Stimulated activated effector memory CD8-positive, alpha-beta T cell treated with anti-CD3 and anti-CD28 coated beads, Interleukin-12 subunit alpha, Interleukin-12 subunit beta, amount 100 ng/mL, for 72 hours (primary cell): ENCODE measurements at regions not wholly inside any gene's neighbourhood (a gene's known extent, or its start where the extent isn't known, plus 50 kb on each side); places are given as distances from the start of the nearest gene placed in this dataset.
A peak's percentile ranks its signal among the peaks of the same experiment; 100 is the strongest.

Experiments
- ATAC-seq: fragments of 150-1000 bp; cut with Tn5 transposase; 2 replicates; pipeline ENCODE4 v1.10.0; 2021
- DNase-seq, 2 donors: peaks; one replicate each; pipeline ENCODE4 v3.0.0; 2021 to 2022; ENCODE audit warnings: low spot score in 2 of 2
- H3K27ac Mint-ChIP-seq: one replicate; pipeline ENCODE4 v1.8.0; 2022; ENCODE audit warnings: mild to moderate bottlenecking, mixed read lengths
- H3K36me3 Mint-ChIP-seq: one replicate; pipeline ENCODE4 v1.8.0; 2022; ENCODE audit warnings: mild to moderate bottlenecking, mixed read lengths
- H3K4me1 Mint-ChIP-seq: one replicate; pipeline ENCODE4 v1.8.0; 2022; ENCODE audit warnings: mixed read lengths
- H3K4me3 Mint-ChIP-seq: one replicate; pipeline ENCODE4 v1.8.0; 2022; ENCODE audit warnings: mild to moderate bottlenecking, mixed read lengths
- H3K9me3 Mint-ChIP-seq: one replicate; pipeline ENCODE4 v1.8.0; 2022; ENCODE audit warnings: mixed read lengths

DNA sequence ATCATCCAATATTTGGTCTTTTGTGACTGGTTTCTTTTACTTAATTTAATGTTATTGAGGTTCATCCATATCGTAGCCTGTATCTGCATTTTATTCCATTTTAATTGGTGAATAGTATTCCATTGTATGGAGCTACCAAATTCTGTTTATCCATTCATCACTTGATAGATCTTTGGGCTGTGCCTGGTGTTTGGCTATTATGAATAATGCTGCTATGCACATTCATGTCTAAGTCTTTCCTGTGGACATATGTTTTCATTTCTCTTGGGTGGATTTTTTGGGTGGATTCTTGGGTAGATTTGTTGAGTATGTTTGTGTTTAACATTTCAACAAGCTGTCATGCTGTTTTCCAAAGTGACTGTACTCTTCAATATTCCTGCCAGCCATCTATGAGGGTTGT is 52.5 kb upstream of the NEDD4L start:
- H3K36me3 Mint-ChIP-seq: no peaks in the 10 kb centered on the region
- no peak for DNase-seq
- no peak for ATAC-seq
- H3K4me3 Mint-ChIP-seq: no peak overlapping the region
- no peak overlapping the region for H3K27ac Mint-ChIP-seq
- no peaks in the 10 kb centered on the region for H3K4me1 Mint-ChIP-seq
- no peaks in the 10 kb centered on the region for H3K9me3 Mint-ChIP-seq

DNA sequence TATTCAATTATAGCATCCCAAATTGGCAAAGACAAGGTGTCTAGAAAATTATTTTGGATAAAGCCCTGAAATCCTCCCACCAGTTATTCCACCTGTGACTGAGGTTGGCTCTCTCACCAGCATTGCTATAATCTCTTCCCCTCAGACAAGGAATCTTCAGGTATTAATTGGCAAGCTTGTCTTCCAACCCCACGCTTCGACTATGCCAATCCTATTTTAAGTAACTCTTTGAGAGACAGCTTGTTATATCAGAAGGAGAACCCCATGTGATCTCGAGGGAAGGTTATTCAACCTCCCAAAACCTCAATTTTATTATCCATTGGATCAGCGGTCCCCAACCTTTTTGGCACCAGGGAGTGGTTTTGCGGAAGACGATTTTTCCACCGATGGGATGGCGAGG is 54.5 kb upstream of the NEDD4L start:
- DNase-seq (no peak), ATAC-seq (no peak)
- Mint-ChIP-seq H3K4me1 (no peaks in the 10 kb centered on the region), H3K36me3 (no peaks in the 10 kb centered on the region), H3K27ac (no peak overlapping the region), H3K4me3 (no peak overlapping the region), H3K9me3 (no peaks in the 10 kb centered on the region)

DNA sequence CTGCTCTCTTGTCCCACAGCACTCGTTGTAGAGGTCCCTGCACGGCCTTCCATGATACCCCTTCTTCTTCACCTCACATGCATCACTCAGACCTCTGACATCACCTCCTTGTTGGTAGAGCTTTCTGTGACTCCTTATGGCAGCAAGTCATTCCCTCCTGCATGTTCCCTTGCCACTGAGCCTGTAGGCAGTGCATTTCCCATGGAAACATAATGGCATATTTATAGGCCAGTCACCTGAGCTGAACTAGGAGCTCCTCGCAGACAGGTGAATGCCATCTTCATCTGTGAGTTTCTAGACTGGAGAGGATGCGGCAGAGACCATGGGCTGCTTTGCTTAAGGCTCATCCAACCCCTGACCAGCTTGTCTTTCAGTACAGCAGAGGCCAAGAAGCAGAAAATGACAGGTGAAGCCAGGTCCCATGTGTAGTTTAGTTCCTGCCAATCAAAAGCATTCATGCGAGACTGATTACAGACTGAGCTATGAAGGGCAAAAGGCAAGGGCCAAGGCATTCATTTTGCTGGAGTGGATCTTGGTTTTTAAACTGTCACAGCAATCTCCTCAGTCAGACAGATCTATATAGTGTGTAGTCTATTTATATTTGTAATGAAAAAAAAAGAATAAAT is 59.4 kb upstream of the NEDD4L start:
- Mint-ChIP-seq H3K9me3 (no peaks in the 10 kb centered on the region), H3K4me3 (no peak overlapping the region), H3K27ac (no peak overlapping the region), H3K36me3 (no peaks in the 10 kb centered on the region), H3K4me1 (no peaks in the 10 kb centered on the region)
- ATAC-seq (peak; percentile 17), DNase-seq (no peak)

DNA sequence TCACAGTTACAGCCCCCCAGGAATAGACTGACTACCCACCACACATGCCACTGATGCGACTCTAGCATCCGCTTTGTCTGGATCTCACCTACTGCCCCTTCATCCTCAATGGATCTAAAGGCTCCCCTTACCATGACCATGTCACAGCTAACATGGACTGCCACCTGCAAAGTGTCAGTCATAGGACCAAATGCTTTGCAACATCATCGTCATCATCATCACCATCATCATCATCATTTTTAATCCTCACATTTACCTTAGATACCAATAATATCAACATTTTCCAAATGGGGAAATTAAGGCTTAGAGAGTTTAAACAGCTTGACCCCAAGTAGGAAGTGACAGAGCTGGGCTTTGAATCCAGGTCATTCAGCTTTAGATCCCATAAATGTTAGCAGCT is 60.1 kb upstream of the NEDD4L start:
- peak; percentile 14 for ATAC-seq
- no peak overlapping the region for H3K27ac Mint-ChIP-seq
- no peak for DNase-seq
- no peaks in the 10 kb centered on the region for H3K4me1 Mint-ChIP-seq
- H3K36me3 Mint-ChIP-seq: no peaks in the 10 kb centered on the region
- H3K4me3 Mint-ChIP-seq: no peak overlapping the region
- H3K9me3 Mint-ChIP-seq: no peaks in the 10 kb centered on the region

DNA sequence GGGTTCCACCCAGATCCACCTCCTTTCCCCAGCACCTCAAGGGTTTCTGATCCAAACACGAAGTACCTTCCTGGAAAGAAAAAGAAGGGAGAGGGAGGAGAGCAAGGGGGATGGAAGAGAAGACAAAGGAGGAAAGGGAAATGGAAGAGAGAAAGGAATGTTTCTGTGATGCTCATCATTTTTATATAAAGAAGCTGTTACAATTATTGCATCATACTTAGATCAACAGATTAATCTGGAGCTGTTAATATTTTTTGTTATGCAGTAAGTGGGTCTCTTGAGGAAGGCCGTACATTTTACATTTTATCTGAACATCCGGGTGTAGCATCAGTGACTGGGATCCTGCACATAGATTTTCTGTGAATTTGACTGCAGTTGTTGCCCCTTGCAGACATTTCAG is 60.6 kb upstream of the NEDD4L start:
- H3K4me3 Mint-ChIP-seq: no peak overlapping the region
- DNase-seq: no peak
- no peak for ATAC-seq
- no peaks in the 10 kb centered on the region for H3K9me3 Mint-ChIP-seq
- H3K36me3 Mint-ChIP-seq: no peaks in the 10 kb centered on the region
- H3K27ac Mint-ChIP-seq: no peak overlapping the region
- no peaks in the 10 kb centered on the region for H3K4me1 Mint-ChIP-seq

DNA sequence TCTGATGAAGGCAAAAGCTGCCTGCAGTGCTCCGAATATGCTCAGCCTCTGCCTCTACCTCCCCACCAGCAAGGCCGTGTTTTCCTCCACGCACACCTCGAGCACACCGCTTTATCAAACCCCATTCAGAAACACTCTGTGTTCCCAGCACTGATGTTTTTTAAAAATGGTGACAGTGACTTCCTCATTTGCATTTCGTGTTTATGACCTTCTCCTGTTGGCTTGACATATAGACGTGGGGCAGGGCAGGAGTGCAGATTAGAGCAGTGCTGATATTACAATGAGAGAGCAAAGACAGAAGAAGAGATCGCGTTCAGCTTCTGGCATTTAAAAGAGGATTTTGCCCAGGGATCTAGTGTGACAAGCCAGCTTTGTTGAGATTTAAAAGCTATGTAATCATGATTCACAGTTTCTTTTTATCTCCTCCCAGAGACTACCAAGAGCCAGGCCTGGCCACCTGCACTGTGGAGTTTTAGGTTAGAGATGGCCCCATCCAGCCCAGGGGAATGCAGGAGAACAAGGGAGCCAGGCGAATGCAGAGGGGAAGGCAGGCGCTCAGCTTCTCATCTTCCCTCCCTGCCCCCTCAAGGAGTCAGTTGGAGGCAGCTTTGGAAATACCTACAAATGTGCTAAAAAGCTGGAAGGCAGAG is 61.5 kb upstream of the NEDD4L start:
- no peak overlapping the region for H3K27ac Mint-ChIP-seq
- ATAC-seq (no peak), DNase-seq (no peak)
- H3K36me3 Mint-ChIP-seq: no peaks in the 10 kb centered on the region
- no peaks in the 10 kb centered on the region for H3K4me1 Mint-ChIP-seq
- H3K4me3 Mint-ChIP-seq: no peak overlapping the region
- H3K9me3 Mint-ChIP-seq: no peaks in the 10 kb centered on the region

DNA sequence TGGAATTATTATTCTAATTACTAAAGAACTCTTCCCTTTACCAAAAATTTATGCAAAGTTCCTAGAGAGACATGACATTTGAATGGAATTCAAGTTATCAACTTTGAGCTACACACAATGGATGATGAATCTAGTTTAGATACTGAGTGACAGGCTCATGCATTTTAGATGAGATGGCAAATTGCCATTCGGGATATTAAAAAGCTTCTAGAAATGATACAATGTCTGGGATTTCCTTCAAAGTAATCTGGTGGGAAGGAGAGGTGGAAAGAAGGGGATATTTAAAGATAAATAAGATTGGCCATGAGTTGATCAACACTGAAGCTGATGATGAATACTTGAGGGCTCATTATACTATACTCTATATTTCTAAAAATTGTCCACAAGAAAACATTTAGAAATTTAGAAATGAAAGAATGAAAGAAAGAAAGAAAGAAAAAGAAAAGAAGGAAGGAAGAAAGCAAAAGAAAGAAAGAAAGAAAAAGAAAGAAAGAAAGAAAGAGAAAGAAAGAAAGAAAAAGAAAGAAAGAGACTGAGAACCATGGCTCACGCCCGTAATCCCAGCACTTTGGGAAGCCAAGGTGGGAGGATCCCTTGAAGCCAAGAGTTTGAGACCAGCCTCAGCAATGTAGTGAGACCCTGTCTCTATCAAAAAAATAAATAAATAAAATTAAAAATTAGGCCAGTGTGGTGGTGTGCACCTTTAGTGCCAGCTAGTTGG is 62.6 kb upstream of the NEDD4L start:
- H3K27ac Mint-ChIP-seq: no peak overlapping the region
- no peak overlapping the region for H3K4me3 Mint-ChIP-seq

DNA sequence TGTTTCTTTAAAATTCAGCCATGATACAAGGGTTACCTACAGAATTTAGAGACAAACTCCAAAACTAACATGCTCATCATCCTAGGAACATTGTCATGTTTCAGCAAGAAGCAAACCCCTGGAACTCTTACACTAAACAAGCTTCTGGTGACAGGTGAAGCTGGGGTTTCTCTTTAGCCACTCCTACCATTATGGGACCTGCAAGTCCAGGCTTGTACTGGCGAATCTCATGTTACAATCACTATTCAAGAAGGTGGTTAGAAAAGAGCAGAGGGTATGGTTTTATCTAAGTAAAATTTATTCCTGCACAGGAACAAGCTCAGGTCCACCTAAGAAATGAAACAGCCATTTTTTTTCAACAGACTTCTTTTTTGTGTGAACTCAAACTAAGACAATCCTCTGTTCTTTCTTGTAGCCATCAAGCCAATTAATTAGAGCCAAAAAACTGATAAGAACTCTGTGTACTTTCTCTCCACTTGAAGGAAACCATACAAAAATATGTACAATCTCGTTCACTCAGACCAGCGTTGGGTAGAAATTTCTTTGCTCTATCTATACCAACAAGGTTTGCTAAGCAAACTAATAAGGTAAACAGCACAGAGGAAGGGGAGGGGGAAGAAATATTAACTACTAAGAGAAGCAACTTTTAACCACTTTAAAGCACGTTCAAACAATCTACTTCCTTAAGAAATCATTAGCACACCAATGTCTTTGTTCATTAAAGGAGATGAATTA is 63.3 kb upstream of the NEDD4L start:
- Mint-ChIP-seq H3K9me3 (no peaks in the 10 kb centered on the region), H3K36me3 (no peaks in the 10 kb centered on the region), H3K4me3 (no peak overlapping the region), H3K27ac (no peak overlapping the region), H3K4me1 (no peaks in the 10 kb centered on the region)
- ATAC-seq (no peak), DNase-seq (no peak)

More for the DNA sequence above, 62.6 kb upstream of the NEDD4L start:
- no peak for DNase-seq
- no peak for ATAC-seq
- H3K36me3 Mint-ChIP-seq: no peaks in the 10 kb centered on the region
- H3K4me1 Mint-ChIP-seq: no peaks in the 10 kb centered on the region
- no peaks in the 10 kb centered on the region for H3K9me3 Mint-ChIP-seq

DNA sequence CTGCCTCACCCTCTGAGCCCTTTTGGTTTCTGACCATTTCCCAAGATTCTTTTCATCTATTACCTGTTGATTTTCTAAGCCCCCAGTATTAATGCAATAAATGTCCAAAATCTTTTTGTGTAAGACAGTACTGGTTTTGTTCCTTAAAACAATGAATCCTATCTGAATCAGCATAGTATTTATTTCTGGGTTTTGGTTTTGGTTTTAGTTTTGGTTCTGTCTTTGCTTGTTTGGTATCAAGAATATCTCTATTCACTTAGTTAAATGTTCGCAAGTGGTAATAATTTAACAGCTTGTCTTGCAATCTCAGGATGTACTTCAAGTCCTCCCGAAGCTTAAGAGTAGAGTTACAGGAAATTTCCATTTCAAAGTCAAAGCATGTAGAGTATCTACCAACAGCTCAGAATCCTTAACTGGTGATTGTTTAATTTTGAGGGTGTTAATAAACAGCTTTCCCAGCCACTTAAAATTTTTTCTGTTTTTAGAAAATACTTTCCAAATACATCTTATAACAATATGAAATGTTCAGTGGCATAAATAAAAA is 67.7 kb upstream of the NEDD4L start:
- Mint-ChIP-seq H3K4me3 (no peak overlapping the region), H3K4me1 (no peaks in the 10 kb centered on the region), H3K27ac (no peak overlapping the region), H3K36me3 (no peaks in the 10 kb centered on the region), H3K9me3 (no peaks in the 10 kb centered on the region)
- ATAC-seq (no peak), DNase-seq (no peak)

DNA sequence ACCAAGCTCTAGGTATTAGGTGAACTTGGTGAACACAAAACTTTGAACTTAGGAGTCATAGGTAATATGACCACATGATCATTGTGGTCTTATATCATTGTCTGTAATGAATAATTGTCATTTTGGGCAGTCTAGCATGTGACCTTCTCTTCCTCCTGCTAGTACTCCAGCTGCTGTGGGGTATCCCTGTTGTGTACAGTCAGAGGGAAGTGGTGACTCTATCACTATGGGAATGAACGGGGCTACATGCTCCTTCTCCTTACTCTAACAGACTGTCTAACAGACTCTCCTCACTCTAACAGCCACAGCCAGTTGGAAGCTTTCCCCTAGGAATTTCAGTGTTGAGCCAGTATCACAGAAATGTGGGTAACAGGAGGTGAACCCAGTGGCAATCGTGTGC is 68.2 kb upstream of the NEDD4L start:
- no peaks in the 10 kb centered on the region for H3K36me3 Mint-ChIP-seq
- no peak for DNase-seq
- H3K4me3 Mint-ChIP-seq: no peak overlapping the region
- H3K9me3 Mint-ChIP-seq: no peaks in the 10 kb centered on the region
- H3K4me1 Mint-ChIP-seq: no peaks in the 10 kb centered on the region
- no peak overlapping the region for H3K27ac Mint-ChIP-seq
- ATAC-seq: peak; percentile 50

DNA sequence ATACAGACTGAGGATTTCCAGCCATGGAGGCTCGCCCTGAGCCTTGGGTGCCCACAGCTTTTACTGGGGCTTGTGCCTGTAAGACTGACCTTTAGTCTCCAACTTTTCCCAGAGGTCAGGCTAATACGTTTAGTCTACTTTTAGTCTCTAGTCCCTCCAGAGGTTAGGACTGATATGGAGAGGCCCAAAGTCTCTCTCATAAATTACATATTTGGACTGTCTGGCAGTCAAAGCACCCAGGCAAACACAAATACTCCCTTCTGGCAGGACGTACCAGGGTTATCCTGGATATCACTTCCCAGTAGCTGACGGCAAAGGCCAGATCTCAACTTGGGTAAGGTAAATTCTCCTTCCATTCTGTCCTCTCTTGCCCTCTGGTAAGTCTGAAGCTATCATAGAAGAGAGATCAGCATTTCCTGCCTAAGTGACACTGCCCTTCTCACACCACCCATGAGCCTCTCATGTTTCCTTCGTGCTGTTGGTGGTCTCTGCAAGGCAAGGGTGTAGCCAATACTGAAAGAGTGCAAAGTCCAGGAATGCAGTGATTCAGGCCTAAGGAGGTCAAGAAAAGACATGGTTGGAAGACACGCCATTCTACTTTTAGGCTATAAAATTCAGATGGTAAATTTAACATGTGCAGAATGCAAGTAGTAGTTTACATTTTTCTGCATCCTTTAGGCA is 69.3 kb upstream of the NEDD4L start:
- Mint-ChIP-seq H3K4me3 (no peak overlapping the region), H3K4me1 (peaks cover 6% of the 10 kb centered on the region), H3K36me3 (no peaks in the 10 kb centered on the region)

DNA sequence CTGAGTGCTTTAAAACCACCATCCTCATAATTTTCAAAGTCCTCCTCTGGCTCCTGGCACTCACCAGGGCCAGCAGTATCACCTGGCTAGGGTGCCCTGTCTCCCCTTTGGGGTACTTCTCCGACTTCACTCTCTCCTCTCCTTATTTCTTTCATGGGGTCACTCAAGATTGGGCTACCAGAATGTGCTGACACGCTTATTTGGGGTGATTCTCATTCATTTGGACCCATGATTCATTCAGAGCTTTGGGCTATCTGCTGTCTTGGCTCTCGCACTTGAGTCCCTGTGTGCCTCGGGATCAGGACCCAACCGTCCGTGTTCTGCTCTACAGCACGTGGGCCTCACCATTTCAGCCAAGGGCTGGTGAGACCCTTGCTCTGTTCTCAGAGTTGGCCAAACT is 70.1 kb upstream of the NEDD4L start:
- peaks cover 6% of the 10 kb centered on the region for H3K4me1 Mint-ChIP-seq
- H3K4me3 Mint-ChIP-seq: no peak overlapping the region
- H3K9me3 Mint-ChIP-seq: no peaks in the 10 kb centered on the region
- H3K36me3 Mint-ChIP-seq: no peaks in the 10 kb centered on the region
- DNase-seq (no peak), ATAC-seq (peak; percentile 15)
- H3K27ac Mint-ChIP-seq: no peak overlapping the region

More for the DNA sequence above, 69.3 kb upstream of the NEDD4L start:
- no peaks in the 10 kb centered on the region for H3K9me3 Mint-ChIP-seq
- DNase-seq (no peak), ATAC-seq (no peak)
- H3K27ac Mint-ChIP-seq: no peak overlapping the region

DNA sequence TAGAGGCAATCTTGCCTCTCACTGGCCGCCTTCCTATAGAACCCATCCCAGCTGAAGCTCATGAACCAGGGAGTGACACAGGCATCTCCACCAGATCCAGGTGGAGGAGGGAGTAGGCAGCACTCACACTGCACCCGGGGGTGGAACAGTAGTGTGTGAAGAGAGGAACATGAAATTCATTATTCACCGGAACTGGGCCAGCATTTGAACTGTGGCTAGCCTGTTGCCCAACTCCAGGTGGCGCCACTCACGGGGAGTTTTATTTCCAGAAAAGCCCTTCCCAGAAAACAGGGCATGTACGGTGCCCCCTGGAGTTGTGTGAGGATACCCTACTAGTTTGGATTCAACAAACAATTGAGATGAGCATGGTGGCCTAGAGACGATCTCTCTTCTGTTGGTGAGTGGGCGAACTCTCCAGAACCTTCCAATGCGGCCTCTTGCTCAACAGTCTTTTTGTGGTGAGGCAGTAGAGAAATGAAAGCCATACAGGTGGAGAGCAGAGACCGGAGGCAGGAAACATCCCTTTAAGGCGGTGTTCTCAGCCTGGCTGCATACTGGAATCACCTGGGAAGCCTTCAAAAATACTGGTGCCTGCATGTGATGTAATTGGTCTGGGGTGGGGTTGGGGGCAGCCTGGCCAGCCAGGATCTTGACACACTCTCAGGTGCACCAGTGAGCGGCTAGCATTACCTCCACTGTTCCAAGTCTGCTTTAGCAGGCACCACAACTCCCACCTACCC is 73.5 kb upstream of the NEDD4L start:
- DNase-seq (no peak), ATAC-seq (peak; percentile 33)
- no peaks in the 10 kb centered on the region for H3K36me3 Mint-ChIP-seq
- no peak overlapping the region for H3K27ac Mint-ChIP-seq
- no peak overlapping the region for H3K4me3 Mint-ChIP-seq
- H3K4me1 Mint-ChIP-seq: peaks cover 6% of the 10 kb centered on the region
- H3K9me3 Mint-ChIP-seq: no peaks in the 10 kb centered on the region

DNA sequence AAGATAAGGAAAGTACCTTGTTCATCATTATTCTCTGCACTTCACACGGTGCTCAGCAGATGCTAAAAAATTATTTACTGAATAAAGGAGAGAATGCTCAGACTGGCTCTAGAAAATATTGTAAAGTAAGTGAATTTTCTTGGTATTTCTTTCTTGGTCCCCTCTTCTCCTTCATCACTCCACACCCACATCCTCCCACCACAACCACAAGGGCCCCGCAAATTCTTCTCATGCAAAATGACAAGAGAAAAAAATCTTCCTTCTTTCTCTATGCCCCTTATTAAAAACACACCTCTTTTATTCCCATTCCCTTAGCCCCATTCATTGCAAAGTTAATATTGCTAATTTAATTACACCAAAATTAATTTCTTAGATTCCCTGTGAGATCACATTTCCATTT is 74.2 kb upstream of the NEDD4L start:
- no peaks in the 10 kb centered on the region for H3K9me3 Mint-ChIP-seq
- no peak overlapping the region for H3K27ac Mint-ChIP-seq
- H3K36me3 Mint-ChIP-seq: no peaks in the 10 kb centered on the region
- ATAC-seq (no peak), DNase-seq (no peak)
- H3K4me3 Mint-ChIP-seq: no peak overlapping the region
- peaks cover 6% of the 10 kb centered on the region for H3K4me1 Mint-ChIP-seq
